ENCODE measurements at regions not wholly inside any gene's neighbourhood (a gene's known extent, or its start where the extent isn't known, plus 50 kb on each side); places are given as distances from the start of the nearest gene placed in this dataset.
"Not testable (repeated sequence)": the region's sequence is repeated elsewhere in the genome, so short reads cannot be mapped to it uniquely, and the experiment has no call there.

DNA sequence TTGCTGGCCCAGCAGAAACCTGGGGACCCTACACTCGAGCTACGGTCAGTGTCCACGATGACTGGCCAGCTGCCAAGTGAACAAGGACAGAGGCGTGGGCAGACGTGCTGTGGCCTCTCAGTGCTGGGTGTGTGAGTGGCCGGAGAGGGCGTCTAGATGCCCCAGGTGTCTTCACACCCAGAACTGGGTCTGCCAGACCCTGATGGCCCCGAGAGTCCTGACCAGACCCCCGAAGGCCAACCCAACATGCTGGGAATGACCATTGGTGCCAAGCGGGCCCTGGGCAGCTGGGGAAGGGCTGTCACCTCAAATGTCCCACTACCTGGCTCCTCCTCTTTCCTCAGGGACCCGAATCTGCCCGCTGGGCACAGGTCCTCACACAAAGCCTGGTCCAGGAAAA is 104.5 kb upstream of the SULF2 start:
- TF ChIP-seq, protein P1, sequence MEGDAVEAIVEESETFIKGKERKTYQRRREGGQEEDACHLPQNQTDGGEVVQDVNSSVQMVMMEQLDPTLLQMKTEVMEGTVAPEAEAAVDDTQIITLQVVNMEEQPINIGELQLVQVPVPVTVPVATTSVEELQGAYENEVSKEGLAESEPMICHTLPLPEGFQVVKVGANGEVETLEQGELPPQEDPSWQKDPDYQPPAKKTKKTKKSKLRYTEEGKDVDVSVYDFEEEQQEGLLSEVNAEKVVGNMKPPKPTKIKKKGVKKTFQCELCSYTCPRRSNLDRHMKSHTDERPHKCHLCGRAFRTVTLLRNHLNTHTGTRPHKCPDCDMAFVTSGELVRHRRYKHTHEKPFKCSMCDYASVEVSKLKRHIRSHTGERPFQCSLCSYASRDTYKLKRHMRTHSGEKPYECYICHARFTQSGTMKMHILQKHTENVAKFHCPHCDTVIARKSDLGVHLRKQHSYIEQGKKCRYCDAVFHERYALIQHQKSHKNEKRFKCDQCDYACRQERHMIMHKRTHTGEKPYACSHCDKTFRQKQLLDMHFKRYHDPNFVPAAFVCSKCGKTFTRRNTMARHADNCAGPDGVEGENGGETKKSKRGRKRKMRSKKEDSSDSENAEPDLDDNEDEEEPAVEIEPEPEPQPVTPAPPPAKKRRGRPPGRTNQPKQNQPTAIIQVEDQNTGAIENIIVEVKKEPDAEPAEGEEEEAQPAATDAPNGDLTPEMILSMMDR (IDR thresholded peaks at IDR 0.05; ENCODE audit: low read depth, low read length): not testable (repeated sequence)
- not testable (repeated sequence) for TF ChIP-seq EZH2phosphoT487 (IDR thresholded peaks at IDR 0.05; ENCODE audit: low read depth)
